Panc1 (cell line): ENCODE measurements at regions not wholly inside any gene's neighbourhood (a gene's known extent, or its start where the extent isn't known, plus 50 kb on each side); places are given as distances from the start of the nearest gene placed in this dataset.

Experiments used
- ATAC-seq: fragments of 200-7000 bp; cut with Tn5 transposase; 2 replicates; pipeline ENCODE4 v1.9.1; 2020; ENCODE audit warnings: mild to moderate bottlenecking, moderate library complexity
- BruUV-seq: library from RNA; stranded (reverse); fragments of 400-500 nt; replicated peaks from 2 replicates; lab custom pipeline; 2021; lab: Mats Ljungman, UMichigan
- CTCF ChIA-PET: fragments of 300-600 bp; sonication (Branson Sonifier 250); formaldehyde crosslinking; loops from one replicate; lab custom pipeline; 2022; ENCODE audit warnings: antibody characterized with exemption; lab: Charles Lee
- POLR2A ChIA-PET: fragments of 300-600 bp; sonication (Branson Sonifier 250); formaldehyde crosslinking; loops from one replicate; lab custom pipeline; 2022; ENCODE audit warnings: antibody characterized with exemption; lab: Charles Lee
- DNase-seq: peaks from one replicate; pipeline ENCODE4 v3.0.0-alpha.2; 2010; ENCODE audit warnings: low read depth, low spot score
- H3K27ac ChIP-seq: 2 replicates; pipeline ENCODE4 v1.5.1; 2011; ENCODE audit warnings: mild to moderate bottlenecking, low read length, inconsistent platforms
- H3K27me3 ChIP-seq: fragments of 200-500 bp; sonication (Bioruptor generic); 2 replicates; pipeline ENCODE4 v1.6.0; 2014; ENCODE audit warnings: low read length, inconsistent platforms; ENCODE audit not compliant: control insufficient read depth, insufficient read depth
- H3K36me3 ChIP-seq: fragments of 200-500 bp; sonication (Bioruptor generic); 2 replicates; pipeline ENCODE4 v1.5.1; 2014; ENCODE audit warnings: inconsistent platforms, mild to moderate bottlenecking, low read length, moderate library complexity; ENCODE audit not compliant: control insufficient read depth, insufficient read depth
- H3K4me1 ChIP-seq: 2 replicates; pipeline ENCODE4 v1.5.1; 2011; ENCODE audit warnings: inconsistent platforms, mild to moderate bottlenecking, low read length, moderate library complexity; ENCODE audit not compliant: control insufficient read depth, insufficient read depth
- H3K4me3 ChIP-seq, 2 experiments: 2 replicates each; pipeline ENCODE4 v1.5.1; 2011 to 2012; ENCODE audit warnings: low read depth in 2 of 2, low read length in 2 of 2, mild to moderate bottlenecking in 2 of 2, inconsistent platforms in 1 of 2, moderate library complexity in 1 of 2
- H3K9me3 ChIP-seq: fragments of 200-500 bp; sonication (Bioruptor generic); 2 replicates; pipeline ENCODE4 v1.5.1; 2014; ENCODE audit warnings: low read depth, mild to moderate bottlenecking, inconsistent platforms, low read length, moderate library complexity; ENCODE audit not compliant: control insufficient read depth, insufficient read depth
- CTCF ChIP-seq: fragments of 450-650 bp; IDR thresholded peaks from 2 replicates; pipeline ENCODE4 v1.5.1; 2017; ENCODE audit warnings: mild to moderate bottlenecking
- POLR2AphosphoS5 ChIP-seq: IDR thresholded peaks from 2 replicates; pipeline ENCODE4 v1.6.1; 2012; ENCODE audit warnings: mild to moderate bottlenecking, low read depth, low read length, moderate library complexity
- REST ChIP-seq, 2 experiments: IDR thresholded peaks; 2 replicates each; pipeline ENCODE4 v1.6.1; 2011 to 2012; ENCODE audit warnings: low read depth in 2 of 2, control low read depth in 1 of 2, low read length in 1 of 2, mild to moderate bottlenecking in 1 of 2, moderate library complexity in 1 of 2; ENCODE audit not compliant: insufficient read depth in 1 of 2
- SIN3A ChIP-seq: IDR thresholded peaks from 2 replicates; pipeline ENCODE4 v1.6.1; 2012; ENCODE audit warnings: low read depth, mild to moderate bottlenecking, low read length, moderate library complexity, borderline replicate concordance; ENCODE audit not compliant: insufficient read depth
- TCF7L2 ChIP-seq: IDR thresholded peaks from 2 replicates; pipeline ENCODE4 v1.6.1; 2011; ENCODE audit warnings: mild to moderate bottlenecking, low read depth, low read length, inconsistent platforms
- in situ Hi-C: cut with HindIII; loops from 2 replicates; pipeline ENCODE4 v1.10.0; 2016; ENCODE audit warnings: low sequenced_read_pairs, low pct_unique_long_range_greater_than_20kb
- intact Hi-C: fragments of 100-400 bp; cut with micrococcal nuclease; formaldehyde crosslinking; loops from one replicate; pipeline ENCODE4 v1.10.0; 2022; ENCODE audit not compliant: unreplicated experiment

GRCh38 chr2:173819852-173820251 is 145.3 kb downstream of the SP3 start:
- Histone ChIP-seq H3K27ac (no peak overlapping the region), H3K27me3 (peaks cover 3% of the 10 kb centered on the region), H3K9me3 (no peaks in the 10 kb centered on the region), H3K4me3 (no peak overlapping the region), H3K4me1 (no peaks in the 10 kb centered on the region), H3K36me3 (no peaks in the 10 kb centered on the region)
- intact Hi-C loops (no loop called here), in situ Hi-C loops (no loop called here)
- ATAC-seq (no peak), DNase-seq (no peak)
- BruUV-seq = no TSS peak
- ChIA-PET CTCF (interaction anchor here (0.8 kb wide), 1 partner anchor 377 kb away, joined by 3 read pairs; no protein-coding TSS in a partner anchor), POLR2A (no interaction called here)
- TF ChIP-seq TCF7L2 = no peak
- TF ChIP-seq REST (IDR thresholded peaks at IDR 0.05; ENCODE audit: insufficient read depth in 1 of 2, low read depth in 2 of 2, low read length in 1 of 2) = no peak
- no peak for TF ChIP-seq POLR2AphosphoS5
- TF ChIP-seq SIN3A = no peak
- TF ChIP-seq CTCF = no peak

- Histone ChIP-seq H3K27ac (no peak overlapping the region), H3K4me3 (no peak overlapping the region), H3K36me3 (no peaks in the 10 kb centered on the region), H3K4me1 (no peaks in the 10 kb centered on the region), H3K27me3 (peaks cover 3% of the 10 kb centered on the region), H3K9me3 (no peaks in the 10 kb centered on the region)
- ChIA-PET POLR2A (no interaction called here), CTCF (no interaction called here)
- TF ChIP-seq POLR2AphosphoS5 (no peak), SIN3A (no peak), CTCF (no peak), TCF7L2 (no peak), REST (IDR thresholded peaks at IDR 0.05; ENCODE audit: insufficient read depth in 1 of 2, low read depth in 2 of 2, low read length in 1 of 2) (no peak)
- DNase-seq (no peak), ATAC-seq (no peak)
- no TSS peak for BruUV-seq
- in situ Hi-C loops (no loop called here), intact Hi-C loops (no loop called here)
Observed at GRCh38 chr2:173821451-173821850, 143.7 kb downstream of the SP3 start.
